H9 (cell line): ENCODE measurements at regions not wholly inside any gene's neighbourhood (a gene's known extent, or its start where the extent isn't known, plus 50 kb on each side); places are given as distances from the start of the nearest gene placed in this dataset.

Source experiments
- DNase-seq: peaks from one replicate; pipeline ENCODE4 v3.0.0-alpha.2; 2017
- H2AFZ ChIP-seq: one replicate; pipeline ENCODE4 v1.6.1; 2013; ENCODE audit warnings: mild to moderate bottlenecking, low read length, control low read depth, moderate library complexity
- H2AK5ac ChIP-seq: 2 replicates; pipeline ENCODE4 v1.6.1; 2013; ENCODE audit warnings: low read length, control low read depth, mixed read lengths; ENCODE audit not compliant: insufficient read length
- H2BK120ac ChIP-seq: one replicate; pipeline ENCODE4 v1.6.1; 2013; ENCODE audit warnings: low read depth, mild to moderate bottlenecking, low read length, control low read depth, inconsistent platforms; ENCODE audit not compliant: poor library complexity, severe bottlenecking
- H2BK12ac ChIP-seq: 2 replicates; pipeline ENCODE4 v1.6.1; 2013; ENCODE audit warnings: low read length, control low read depth, mixed read lengths, low read depth; ENCODE audit not compliant: insufficient read length
- H2BK15ac ChIP-seq: 2 replicates; pipeline ENCODE4 v1.6.1; 2013; ENCODE audit warnings: low read depth, low read length, control low read depth
- H2BK20ac ChIP-seq: one replicate; pipeline ENCODE4 v1.6.1; 2013; ENCODE audit warnings: low read depth, mild to moderate bottlenecking, low read length, control low read depth, inconsistent platforms; ENCODE audit not compliant: poor library complexity, severe bottlenecking
- H2BK5ac ChIP-seq: 2 replicates; pipeline ENCODE4 v1.6.1; 2013; ENCODE audit warnings: low read length, control low read depth, mixed read lengths; ENCODE audit not compliant: insufficient read length
- H3K14ac ChIP-seq: 2 replicates; pipeline ENCODE4 v1.6.1; 2013; ENCODE audit warnings: low read length, control low read depth; ENCODE audit not compliant: insufficient read depth
- H3K18ac ChIP-seq: 2 replicates; pipeline ENCODE4 v1.6.1; 2013; ENCODE audit warnings: low read depth, mild to moderate bottlenecking, mixed read lengths, low read length, control low read depth; ENCODE audit not compliant: insufficient read length
- H3K23ac ChIP-seq: 2 replicates; pipeline ENCODE4 v1.6.1; 2013; ENCODE audit warnings: low read length, control low read depth, mixed read lengths, low read depth; ENCODE audit not compliant: insufficient read length
- H3K23me2 ChIP-seq: 2 replicates; pipeline ENCODE4 v1.6.1; 2013; ENCODE audit warnings: low read depth, mild to moderate bottlenecking, mixed read lengths, low read length, control low read depth; ENCODE audit not compliant: insufficient read length, poor library complexity, severe bottlenecking
- H3K27ac ChIP-seq: 2 replicates; pipeline ENCODE4 v1.5.1; 2013; ENCODE audit warnings: low read length, control low read depth, mixed read lengths, low read depth; ENCODE audit not compliant: insufficient read length
- H3K27me3 ChIP-seq: 2 replicates; pipeline ENCODE4 v1.6.1; 2013; ENCODE audit warnings: low read length, control low read depth, inconsistent platforms; ENCODE audit not compliant: insufficient read depth
- H3K4ac ChIP-seq: 2 replicates; pipeline ENCODE4 v1.6.1; 2013; ENCODE audit warnings: low read depth, mild to moderate bottlenecking, control low read depth, inconsistent platforms, low read length, moderate library complexity
- H3K4me1 ChIP-seq: 2 replicates; pipeline ENCODE4 v1.6.1; 2013; ENCODE audit warnings: low read length, control low read depth, inconsistent platforms; ENCODE audit not compliant: insufficient read depth
- H3K4me2 ChIP-seq: 2 replicates; pipeline ENCODE4 v1.6.1; 2013; ENCODE audit warnings: low read length, control low read depth, mixed read lengths; ENCODE audit not compliant: insufficient read length, insufficient read depth
- H3K56ac ChIP-seq: 2 replicates; pipeline ENCODE4 v1.6.1; 2013; ENCODE audit warnings: low read depth, mild to moderate bottlenecking, mixed read lengths, low read length, control low read depth; ENCODE audit not compliant: insufficient read length
- H3K79me1 ChIP-seq: 2 replicates; pipeline ENCODE4 v1.6.1; 2013; ENCODE audit warnings: low read depth, mild to moderate bottlenecking, moderate library complexity, low read length, control low read depth, inconsistent platforms; ENCODE audit not compliant: insufficient read depth, poor library complexity, severe bottlenecking
- H3K79me2 ChIP-seq: 2 replicates; pipeline ENCODE4 v1.6.1; 2013; ENCODE audit warnings: low read length, control low read depth, inconsistent platforms; ENCODE audit not compliant: insufficient read depth
- H3K9ac ChIP-seq: 2 replicates; pipeline ENCODE4 v1.6.1; 2013; ENCODE audit warnings: low read length, control low read depth, mixed read lengths; ENCODE audit not compliant: insufficient read length; ENCODE audit errors: extremely low read depth
- H3K9me3 ChIP-seq: one replicate; pipeline ENCODE4 v1.6.1; 2013; ENCODE audit warnings: low read depth, low read length, inconsistent platforms; ENCODE audit not compliant: control insufficient read depth
- H3T11ph ChIP-seq: one replicate; pipeline ENCODE4 v1.6.1; 2013; ENCODE audit warnings: mild to moderate bottlenecking, low read length, control low read depth, inconsistent platforms
- H4K20me1 ChIP-seq: one replicate; pipeline ENCODE4 v1.6.1; 2013; ENCODE audit not compliant: control insufficient read depth, insufficient read length, insufficient read depth
- H4K5ac ChIP-seq: 2 replicates; pipeline ENCODE4 v1.6.1; 2013; ENCODE audit warnings: low read depth, mild to moderate bottlenecking, mixed read lengths, low read length, control low read depth; ENCODE audit not compliant: insufficient read length
- H4K8ac ChIP-seq: replicated peaks from 2 replicates; pipeline ENCODE4 v1.6.1; 2013; ENCODE audit warnings: low read length, control low read depth, mixed read lengths, low read depth; ENCODE audit not compliant: insufficient read length
- H4K91ac ChIP-seq: 2 replicates; pipeline ENCODE4 v1.6.1; 2013; ENCODE audit warnings: low read depth, mild to moderate bottlenecking, moderate library complexity, mixed read lengths, low read length, control low read depth; ENCODE audit not compliant: insufficient read length
- H3K27ac Mint-ChIP-seq, 3 experiments: 2 replicates in 2 of 3; 3 replicates in 1 of 3; pipeline ENCODE4 v1.8.0; 2020 to 2021; ENCODE audit warnings: mixed read lengths in 3 of 3, mild to moderate bottlenecking in 1 of 3, moderate library complexity in 1 of 3
- H3K27me3 Mint-ChIP-seq: 2 replicates; pipeline ENCODE4 v1.8.0; 2021; ENCODE audit warnings: low read depth, mild to moderate bottlenecking, moderate library complexity, mixed read lengths
- H3K36me3 Mint-ChIP-seq, 3 experiments: 2 replicates in 2 of 3; 3 replicates in 1 of 3; pipeline ENCODE4 v1.8.0; 2020 to 2021; ENCODE audit warnings: low read depth in 3 of 3, mixed read lengths in 3 of 3; ENCODE audit not compliant: insufficient read depth in 1 of 3
- H3K4me1 Mint-ChIP-seq, 2 experiments: 2 replicates each; pipeline ENCODE4 v1.8.0; 2020; ENCODE audit warnings: mixed read lengths in 2 of 2
- H3K4me3 Mint-ChIP-seq, 2 experiments: 2 replicates in 1 of 2; 3 replicates in 1 of 2; pipeline ENCODE4 v1.8.0; 2020 to 2021; ENCODE audit warnings: mild to moderate bottlenecking in 2 of 2, mixed read lengths in 2 of 2, moderate library complexity in 1 of 2
- H3K9me3 Mint-ChIP-seq, 2 experiments: 2 replicates in 1 of 2; 3 replicates in 1 of 2; pipeline ENCODE4 v1.8.0; 2020; ENCODE audit warnings: mild to moderate bottlenecking in 2 of 2, mixed read lengths in 2 of 2, moderate library complexity in 1 of 2
- WGBS: extraction: QIAGEN DNeasy Blood & Tissue Kit; methylation state at CpG from one replicate; pipeline ENCODE4 v1.1.7; 2013; ENCODE audit warnings: missing lambda C conversion rate, low lambda C conversion rate, mixed read lengths; ENCODE audit not compliant: insufficient read length; ENCODE audit errors: extremely low coverage; 5-methylcytosine and 5-hydroxymethylcytosine counted together
- TF ChIP-seq, protein P1 (sequence below): fragments of 200-600 bp; sonication (generic); conservative IDR thresholded peaks from 3 replicates; pipeline ENCODE4 v1.8.0; 2021; ENCODE audit warnings: antibody characterized with exemption, mild to moderate bottlenecking

DNA sequence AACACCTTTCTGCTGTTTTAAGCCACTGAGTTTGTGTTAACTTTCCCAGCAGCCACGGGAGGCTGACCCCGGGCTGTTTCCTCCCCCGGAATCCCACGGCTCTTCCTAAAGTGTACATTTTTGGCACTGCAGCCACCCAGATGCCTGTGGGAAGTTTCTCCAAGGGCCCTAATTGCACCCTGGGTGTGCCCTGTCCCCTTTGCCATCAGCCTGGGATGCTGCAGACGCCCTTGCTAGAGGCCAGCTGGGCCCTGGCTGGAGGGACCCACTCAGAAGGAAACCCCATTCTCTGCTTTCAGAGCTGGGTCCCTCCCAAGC, 883.3 kb downstream of the BRD1 start:
- H3K14ac ChIP-seq, result no peak overlapping the region
- Mint-ChIP-seq H3K4me1 (0 out of 4 replicates have a peak, but pooled peaks cover 0 to 2% of the 10 kb centered on the region in 2 experiments), H3K27me3 (peaks cover 13% of the 10 kb centered on the region), H3K4me3 (no peak overlapping the region), H3K27ac (no peak overlapping the region; a peak in 1 of 7 replicates), H3K36me3 (peaks cover 0 to 4% (median 0%) of the 10 kb centered on the region in 3 experiments; a peak in 1 of 7 replicates), H3K9me3 (no peaks in the 10 kb centered on the region; a peak in 1 of 5 replicates)
- H3K56ac ChIP-seq, result no peak overlapping the region
- H3K4ac ChIP-seq, result no peak overlapping the region
- no CpG with 5 or more reads among the region's 5 CpGs for WGBS
- H3K79me1 ChIP-seq, result no peaks in the 10 kb centered on the region
- no peaks in the 10 kb centered on the region for H3K9me3 ChIP-seq
- H4K5ac ChIP-seq, result no peak overlapping the region
- DNase-seq, result no peak
- no peak overlapping the region for H4K91ac ChIP-seq
- H3K79me2 ChIP-seq, result no peaks in the 10 kb centered on the region
- no peak overlapping the region for H2AFZ ChIP-seq
- no peak overlapping the region for H3K4me2 ChIP-seq
- H3K23ac ChIP-seq, result no peak overlapping the region
- no peak overlapping the region for H2AK5ac ChIP-seq
- H2BK20ac ChIP-seq, result no peak overlapping the region
- H3K9ac ChIP-seq, result no peak overlapping the region
- H3T11ph ChIP-seq, result no peak overlapping the region
- no peak overlapping the region for H2BK12ac ChIP-seq
- no peak overlapping the region for H2BK15ac ChIP-seq
- H4K8ac ChIP-seq, result no peak overlapping the region
- no peaks in the 10 kb centered on the region for H3K23me2 ChIP-seq
- TF ChIP-seq, protein P1, sequence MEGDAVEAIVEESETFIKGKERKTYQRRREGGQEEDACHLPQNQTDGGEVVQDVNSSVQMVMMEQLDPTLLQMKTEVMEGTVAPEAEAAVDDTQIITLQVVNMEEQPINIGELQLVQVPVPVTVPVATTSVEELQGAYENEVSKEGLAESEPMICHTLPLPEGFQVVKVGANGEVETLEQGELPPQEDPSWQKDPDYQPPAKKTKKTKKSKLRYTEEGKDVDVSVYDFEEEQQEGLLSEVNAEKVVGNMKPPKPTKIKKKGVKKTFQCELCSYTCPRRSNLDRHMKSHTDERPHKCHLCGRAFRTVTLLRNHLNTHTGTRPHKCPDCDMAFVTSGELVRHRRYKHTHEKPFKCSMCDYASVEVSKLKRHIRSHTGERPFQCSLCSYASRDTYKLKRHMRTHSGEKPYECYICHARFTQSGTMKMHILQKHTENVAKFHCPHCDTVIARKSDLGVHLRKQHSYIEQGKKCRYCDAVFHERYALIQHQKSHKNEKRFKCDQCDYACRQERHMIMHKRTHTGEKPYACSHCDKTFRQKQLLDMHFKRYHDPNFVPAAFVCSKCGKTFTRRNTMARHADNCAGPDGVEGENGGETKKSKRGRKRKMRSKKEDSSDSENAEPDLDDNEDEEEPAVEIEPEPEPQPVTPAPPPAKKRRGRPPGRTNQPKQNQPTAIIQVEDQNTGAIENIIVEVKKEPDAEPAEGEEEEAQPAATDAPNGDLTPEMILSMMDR, result no peak
- no peaks in the 10 kb centered on the region for H3K27me3 ChIP-seq
- no peaks in the 10 kb centered on the region for H4K20me1 ChIP-seq
- no peak overlapping the region for H2BK5ac ChIP-seq
- no peak overlapping the region for H3K27ac ChIP-seq
- no peaks in the 10 kb centered on the region for H3K4me1 ChIP-seq
- H2BK120ac ChIP-seq, result no peak overlapping the region
- no peak overlapping the region for H3K18ac ChIP-seq
